Muscle of leg (tissue), 3 donors: ENCODE measurements at regions not wholly inside any gene's neighbourhood (a gene's known extent, or its start where the extent isn't known, plus 50 kb on each side); places are given as distances from the start of the nearest gene placed in this dataset.
A peak's percentile ranks its signal among the peaks of the same experiment; 100 is the strongest.

ENCODE experiments used
- DNase-seq: peaks from one replicate; pipeline ENCODE4 v3.0.0; 2013
- H3K27ac ChIP-seq: one replicate; pipeline ENCODE4 v1.5.1; 2013; ENCODE audit warnings: mild to moderate bottlenecking, low read length, control low read depth
- H3K27me3 ChIP-seq: one replicate; pipeline ENCODE4 v1.6.1; 2013; ENCODE audit warnings: low read length; ENCODE audit not compliant: control insufficient read depth, insufficient read depth
- H3K36me3 ChIP-seq: one replicate; pipeline ENCODE4 v1.6.1; 2013; ENCODE audit warnings: low read length; ENCODE audit not compliant: control insufficient read depth, insufficient read depth
- H3K4me1 ChIP-seq: one replicate; pipeline ENCODE4 v1.6.1; 2013; ENCODE audit warnings: low read length; ENCODE audit not compliant: control insufficient read depth, insufficient read depth
- H3K4me3 ChIP-seq: one replicate; pipeline ENCODE4 v1.5.1; 2013; ENCODE audit warnings: low read length, control low read depth
- H3K9me3 ChIP-seq: replicated peaks from 2 replicates; pipeline ENCODE4 v1.6.1; 2013; ENCODE audit warnings: low read depth, low read length; ENCODE audit not compliant: control insufficient read depth
- WGBS: methylation state at CpG from one replicate; pipeline ENCODE4 v1.1.5; 2013; ENCODE audit warnings: missing lambda C conversion rate; ENCODE audit not compliant: insufficient coverage; 5-methylcytosine and 5-hydroxymethylcytosine counted together

DNA sequence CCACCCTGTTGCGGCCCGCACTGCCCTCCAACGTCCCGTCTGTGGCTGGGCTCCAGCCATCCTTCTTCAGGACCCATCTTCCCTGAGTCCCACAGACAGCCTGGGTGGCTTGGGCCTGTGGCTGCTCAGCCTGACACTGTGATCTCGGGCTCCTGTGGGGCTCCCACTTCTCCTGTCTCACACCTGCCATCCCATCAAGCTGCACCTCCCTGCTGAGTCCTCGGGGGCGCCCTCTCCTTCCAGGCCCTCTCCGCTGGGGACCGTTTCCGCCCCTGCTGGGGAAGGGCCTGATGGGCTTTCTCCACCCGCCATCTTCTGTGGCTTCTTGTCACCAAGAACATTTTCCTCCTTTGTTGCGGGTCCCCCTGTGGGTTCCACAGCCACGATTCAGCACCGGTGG lies 173.8 kb upstream of the PPP2R2D start:
- Histone ChIP-seq H3K9me3 (no peaks in the 10 kb centered on the region), H3K4me1 (peaks cover 38% of the 10 kb centered on the region), H3K36me3 (no peaks in the 10 kb centered on the region), H3K4me3 (no peak overlapping the region), H3K27me3 (peaks cover 5% of the 10 kb centered on the region), H3K27ac (peak overlapping the region; percentile 55)
- DNase-seq, result no peak
- 68% methylated on average over 14 of the region's 14 CpGs for WGBS

DNA sequence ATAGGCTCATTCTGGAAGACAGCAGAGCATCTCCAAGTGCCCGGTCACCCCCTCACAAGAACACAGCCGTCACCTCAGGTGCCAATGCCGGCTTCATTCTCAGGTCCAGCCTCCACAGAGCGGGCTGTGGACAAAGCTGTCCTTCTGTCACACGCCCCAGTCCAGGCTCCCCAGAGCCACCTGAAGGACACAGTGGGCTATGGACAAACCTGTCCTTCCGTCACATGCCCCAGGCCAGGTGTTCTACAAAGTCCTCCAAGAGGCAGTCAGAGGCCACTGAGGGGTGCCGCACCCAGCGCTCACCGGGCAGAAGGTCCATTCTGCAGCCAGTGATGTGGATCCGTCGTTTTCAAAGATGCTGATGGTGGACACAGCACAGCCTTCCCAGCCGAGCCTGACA lies 173.2 kb upstream of the PPP2R2D start:
- no peaks in the 10 kb centered on the region for H3K9me3 ChIP-seq
- peaks cover 38% of the 10 kb centered on the region for H3K4me1 ChIP-seq
- H3K27ac ChIP-seq, result no peak overlapping the region
- no peak for DNase-seq
- H3K4me3 ChIP-seq, result no peak overlapping the region
- H3K27me3 ChIP-seq, result peaks cover 5% of the 10 kb centered on the region
- H3K36me3 ChIP-seq, result no peaks in the 10 kb centered on the region
- 85% methylated on average over 11 of the region's 12 CpGs for WGBS

DNA sequence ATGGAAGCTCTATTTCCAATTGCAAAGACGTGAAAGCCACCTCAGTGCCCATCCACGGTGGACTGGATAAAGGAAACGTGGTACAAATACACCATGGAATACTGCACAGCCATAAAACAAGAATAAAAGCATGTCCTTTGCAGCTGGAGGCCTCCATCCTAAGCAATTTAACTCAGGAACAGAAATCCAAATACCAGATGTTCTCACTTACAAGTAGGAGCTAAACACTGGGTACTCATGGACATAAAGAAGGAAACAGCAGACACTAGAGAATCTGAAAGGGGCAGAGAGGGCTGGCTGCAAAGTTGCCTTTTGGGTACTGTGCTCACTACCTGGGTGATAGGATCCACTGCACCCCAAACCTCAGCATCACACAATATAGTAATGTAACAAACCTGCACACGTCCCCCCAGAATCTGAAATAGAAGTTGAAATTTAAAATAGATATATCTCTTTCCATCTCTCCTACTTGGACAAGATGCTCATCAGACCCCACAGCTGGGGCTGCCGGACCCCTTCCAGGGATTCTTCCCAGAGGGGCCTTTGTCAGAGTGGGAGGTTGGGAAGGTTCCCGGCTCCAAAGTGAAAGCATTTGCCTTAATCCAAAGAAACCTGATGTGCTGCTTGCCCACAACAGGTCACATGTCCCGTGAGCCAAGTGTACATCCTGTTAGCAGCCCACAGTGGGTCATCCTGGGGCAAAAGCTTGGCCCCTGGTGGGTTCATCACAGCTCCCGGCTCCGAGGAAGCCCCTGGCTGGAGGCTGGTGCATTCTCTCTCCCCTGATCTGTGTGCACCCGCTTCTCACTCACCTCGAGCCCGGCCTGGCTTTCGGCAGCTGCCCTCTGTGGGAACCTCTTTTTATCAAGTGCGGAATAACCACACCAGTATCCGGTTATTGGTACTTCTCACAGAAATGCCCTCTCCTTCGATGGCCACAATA lies 172.3 kb upstream of the PPP2R2D start:
- H3K4me3 ChIP-seq, result no peak overlapping the region
- WGBS, result 44% methylated on average over 11 of the region's 16 CpGs
- peaks cover 2% of the 10 kb centered on the region for H3K9me3 ChIP-seq
- DNase-seq, result peak; percentile 71
- peaks cover 5% of the 10 kb centered on the region for H3K27me3 ChIP-seq
- peaks cover 38% of the 10 kb centered on the region for H3K4me1 ChIP-seq
- H3K27ac ChIP-seq, result peak overlapping the region; percentile 29
- H3K36me3 ChIP-seq, result no peaks in the 10 kb centered on the region

DNA sequence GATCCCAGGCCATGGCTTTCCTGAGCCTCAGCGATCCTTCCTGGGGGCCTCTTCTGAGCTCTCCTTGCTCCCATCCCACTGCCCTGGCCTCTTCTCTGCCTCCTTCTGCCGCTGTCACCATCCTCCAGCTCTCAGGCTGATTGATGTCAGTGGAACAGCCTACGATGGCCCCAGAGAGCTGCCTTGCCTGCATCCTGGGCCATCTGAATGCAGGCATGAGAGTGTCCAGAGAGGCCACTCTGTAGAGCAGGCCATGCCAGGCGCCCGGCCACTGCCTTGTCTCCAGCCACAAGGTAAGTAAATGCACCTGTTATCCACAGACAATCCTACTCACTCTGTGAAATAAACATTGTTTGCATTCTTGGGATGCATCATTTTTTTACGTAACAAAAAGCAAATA lies 171.4 kb upstream of the PPP2R2D start:
- Histone ChIP-seq H3K36me3 (no peaks in the 10 kb centered on the region), H3K4me1 (peaks cover 38% of the 10 kb centered on the region), H3K9me3 (peaks cover 2% of the 10 kb centered on the region), H3K27me3 (peaks cover 5% of the 10 kb centered on the region), H3K27ac (no peak overlapping the region), H3K4me3 (no peak overlapping the region)
- DNase-seq, result no peak
- WGBS, result 16% methylated on average over 3 of the region's 6 CpGs

DNA sequence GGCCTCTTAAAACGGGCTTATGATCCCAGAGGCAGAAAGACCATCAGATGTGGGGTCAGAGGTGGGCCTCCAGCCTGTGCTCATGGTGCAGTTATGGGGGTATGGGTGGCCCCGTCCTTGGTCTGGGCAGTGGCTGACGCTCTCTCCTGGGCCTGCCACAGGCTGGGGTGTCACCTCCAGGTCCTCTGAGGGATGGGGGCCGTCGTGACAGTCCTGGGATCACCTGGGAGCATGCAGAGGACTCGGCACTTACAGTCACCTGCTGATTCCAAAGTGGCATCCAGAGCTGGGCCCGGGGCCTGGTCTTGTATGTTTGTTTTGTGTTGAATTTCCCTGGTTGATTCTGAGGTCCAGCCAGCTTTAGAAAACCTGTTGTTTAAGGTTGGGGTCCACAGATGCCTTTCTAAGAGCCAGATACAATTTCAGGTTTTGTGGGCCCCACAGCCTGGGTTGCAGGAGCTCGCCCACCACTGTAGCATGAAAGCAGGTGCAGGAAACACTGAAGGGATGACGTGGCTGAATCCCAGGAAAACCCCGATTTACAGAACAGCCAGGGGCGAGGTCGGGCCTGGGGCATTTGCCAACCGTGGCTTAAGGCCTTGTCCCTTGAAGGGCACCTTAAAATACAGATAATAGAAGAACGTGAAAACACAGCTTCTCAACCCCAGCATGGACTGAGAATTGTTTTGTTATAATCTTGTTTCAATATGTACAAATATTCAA lies 170.7 kb upstream of the PPP2R2D start:
- Histone ChIP-seq H3K27me3 (peaks cover 5% of the 10 kb centered on the region), H3K9me3 (peaks cover 2% of the 10 kb centered on the region), H3K27ac (no peak overlapping the region), H3K36me3 (no peaks in the 10 kb centered on the region), H3K4me1 (peaks cover 38% of the 10 kb centered on the region), H3K4me3 (no peak overlapping the region)
- DNase-seq, result no peak
- WGBS, result 67% methylated on average over 12 of the region's 14 CpGs

DNA sequence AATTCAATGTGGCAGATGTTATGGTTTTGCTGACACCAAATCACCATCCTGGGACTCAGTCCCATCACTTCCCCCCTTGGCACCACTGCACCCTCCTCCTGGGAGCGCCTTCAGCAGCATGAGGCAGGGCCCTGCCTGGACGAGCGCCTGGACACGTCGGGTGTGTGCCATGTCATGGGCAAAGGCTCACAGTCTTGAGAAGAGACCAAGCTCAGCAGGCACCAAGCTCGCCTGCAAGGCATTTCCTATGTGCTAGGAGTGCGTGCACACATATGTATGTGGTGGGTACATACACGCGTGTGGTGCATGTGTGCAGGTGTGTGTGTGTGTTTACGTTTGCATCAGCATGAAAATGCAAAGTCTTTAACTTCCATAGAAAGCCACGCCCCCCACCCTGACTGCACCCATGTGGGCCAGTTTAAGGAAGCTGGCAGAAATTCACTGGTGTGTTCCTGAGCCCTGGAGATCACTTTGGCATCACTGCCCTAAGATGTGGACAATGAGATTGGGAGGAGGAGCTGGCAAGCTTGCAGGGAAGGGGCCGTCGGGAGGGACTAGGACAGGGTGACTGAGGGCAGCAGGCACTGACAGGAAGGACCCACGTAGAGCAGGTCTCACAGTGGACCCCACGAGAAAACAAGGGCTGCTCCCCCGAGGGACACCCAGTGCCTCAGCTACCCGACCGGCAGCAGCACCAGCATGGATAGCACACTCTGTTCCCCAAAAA lies 169.9 kb upstream of the PPP2R2D start:
- Histone ChIP-seq H3K9me3 (peaks cover 2% of the 10 kb centered on the region), H3K36me3 (no peaks in the 10 kb centered on the region), H3K4me3 (no peak overlapping the region), H3K4me1 (peaks cover 34% of the 10 kb centered on the region), H3K27me3 (peaks cover 5% of the 10 kb centered on the region), H3K27ac (no peak overlapping the region)
- no peak for DNase-seq
- WGBS, result 83% methylated on average over 9 of the region's 18 CpGs

DNA sequence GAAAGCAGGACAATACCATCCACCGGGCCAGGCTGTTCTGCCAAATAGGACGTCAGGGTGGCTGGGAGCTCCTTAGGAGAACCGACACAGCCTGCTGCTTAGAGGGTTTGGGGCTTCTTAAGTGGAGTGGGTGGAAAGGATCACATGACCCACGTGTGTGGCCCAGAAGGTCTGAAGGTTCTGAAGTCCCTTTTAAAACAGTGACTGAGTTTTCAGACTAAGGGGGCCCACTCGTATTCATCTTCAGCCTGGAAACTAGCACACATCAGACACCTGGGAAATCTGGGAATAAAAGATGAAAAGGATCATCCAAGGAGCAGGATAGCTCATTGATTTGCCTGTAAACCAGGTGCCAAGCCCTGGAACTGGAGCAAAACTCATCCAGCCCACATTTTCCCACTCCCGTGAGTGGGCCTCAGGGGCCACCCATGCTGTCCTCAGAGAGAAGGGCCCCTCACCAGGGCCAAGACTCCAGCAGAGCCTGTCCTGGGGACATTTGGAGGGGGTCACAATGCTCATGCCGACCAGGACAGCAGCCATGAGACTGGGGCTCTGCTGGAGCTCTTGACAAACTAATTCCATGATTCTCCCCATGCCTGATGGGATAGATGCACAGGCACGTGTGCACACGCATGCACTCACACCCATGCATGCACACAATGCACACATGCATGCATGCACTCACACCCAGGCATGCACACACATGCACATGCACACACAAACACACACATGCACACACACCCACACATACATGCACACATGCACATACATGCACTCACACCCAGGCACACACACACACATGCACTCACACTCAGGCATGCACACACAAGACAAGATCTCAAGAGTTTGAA lies 168.8 kb upstream of the PPP2R2D start:
- no peaks in the 10 kb centered on the region for H3K36me3 ChIP-seq
- DNase-seq, result no peak
- H3K9me3 ChIP-seq, result peaks cover 2% of the 10 kb centered on the region
- H3K27ac ChIP-seq, result no peak overlapping the region
- 76% methylated on average over 6 of the region's 9 CpGs for WGBS
- H3K4me3 ChIP-seq, result no peak overlapping the region
- H3K4me1 ChIP-seq, result peaks cover 23% of the 10 kb centered on the region
- H3K27me3 ChIP-seq, result peaks cover 5% of the 10 kb centered on the region

DNA sequence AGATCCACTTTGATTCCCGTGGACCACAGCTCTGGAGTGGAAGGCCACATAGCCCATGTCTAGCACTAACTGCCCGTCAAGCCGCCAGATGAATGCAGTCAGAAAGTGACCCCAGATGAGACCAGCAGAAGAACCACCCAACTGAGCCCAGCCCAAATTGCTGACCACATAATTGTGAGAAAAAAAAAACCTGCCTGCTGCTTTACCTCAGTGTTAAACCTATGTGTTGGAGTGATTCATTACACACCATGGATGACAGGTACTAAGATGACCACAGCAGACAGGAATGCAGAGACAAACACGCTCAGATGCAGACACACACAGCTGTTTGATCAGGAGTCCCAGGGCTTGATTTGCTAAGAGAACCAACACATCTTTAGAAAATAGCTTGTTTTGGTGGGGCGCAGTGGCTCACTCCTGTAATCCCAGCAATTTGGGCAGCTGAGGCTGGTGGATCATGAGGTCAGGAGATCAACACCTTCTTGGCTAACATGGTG lies 168.1 kb upstream of the PPP2R2D start:
- Histone ChIP-seq H3K4me1 (peaks cover 18% of the 10 kb centered on the region), H3K36me3 (no peaks in the 10 kb centered on the region), H3K27ac (no peak overlapping the region), H3K9me3 (peaks cover 2% of the 10 kb centered on the region), H3K4me3 (no peak overlapping the region), H3K27me3 (peaks cover 2% of the 10 kb centered on the region)
- DNase-seq, result no peak
- 89% methylated on average over 3 of the region's 5 CpGs for WGBS

DNA sequence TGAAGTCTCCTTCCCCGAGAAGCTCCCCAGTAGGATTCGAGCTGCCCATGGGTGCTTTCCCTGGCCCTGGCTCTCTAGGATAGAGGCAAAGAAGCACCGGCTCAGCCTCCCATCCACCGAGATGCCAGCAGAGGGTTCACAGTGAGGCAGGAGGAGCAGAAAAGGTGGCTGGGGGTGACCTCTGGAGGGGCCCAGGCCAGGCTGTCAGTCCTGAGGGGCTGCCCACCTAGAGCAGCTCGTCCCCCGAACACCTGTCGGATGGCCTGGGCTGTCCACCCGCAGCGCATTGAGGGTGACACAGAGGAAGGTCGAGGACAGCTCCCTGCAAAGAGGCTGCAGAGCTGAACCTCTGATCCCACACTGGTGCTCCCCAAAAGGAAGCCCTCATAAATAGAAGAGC lies 167.2 kb upstream of the PPP2R2D start:
- Histone ChIP-seq H3K4me3 (no peak overlapping the region), H3K4me1 (peaks cover 16% of the 10 kb centered on the region), H3K27ac (no peak overlapping the region), H3K27me3 (no peaks in the 10 kb centered on the region), H3K9me3 (peaks cover 2% of the 10 kb centered on the region), H3K36me3 (no peaks in the 10 kb centered on the region)
- 85% methylated on average over 8 of the region's 10 CpGs for WGBS
- DNase-seq, result no peak
